ENCODE measurements at regions not wholly inside any gene's neighbourhood (a gene's known extent, or its start where the extent isn't known, plus 50 kb on each side); places are given as distances from the start of the nearest gene placed in this dataset.

DNA sequence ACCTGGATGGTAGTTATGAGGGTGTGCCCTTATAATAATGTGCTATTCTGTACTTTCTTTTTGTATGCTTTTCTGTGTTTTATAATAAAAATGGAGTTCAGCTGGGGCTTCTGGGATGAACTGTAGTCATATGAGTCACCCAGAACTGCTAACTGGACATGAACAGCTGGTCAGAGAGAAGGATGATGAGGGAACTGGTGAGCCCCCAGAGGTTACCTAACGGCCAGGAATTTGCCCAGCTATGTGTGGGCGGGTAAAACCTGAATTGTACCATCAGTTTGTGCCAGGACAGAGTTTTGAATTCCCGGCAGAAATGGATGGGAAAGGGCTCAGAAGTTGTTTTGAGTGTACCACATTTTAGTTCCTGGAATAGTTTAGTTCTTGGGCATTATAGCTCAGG, 138.0 kb upstream of the USP9X start:
- Histone ChIP-seq H4K20me1 (ENCODE audit: control insufficient read depth, extremely low read depth, insufficient read depth, low read length) (no peaks in the 10 kb centered on the region), H3K9ac (ENCODE audit: control insufficient read depth, extremely low read depth, insufficient read depth, low read length) (no peak overlapping the region), H3K27me3 (ENCODE audit: control insufficient read depth, extremely low read depth, insufficient read depth, low read length) (no peaks in the 10 kb centered on the region), H3K4me2 (ENCODE audit: control insufficient read depth, extremely low read depth, insufficient read depth, low read depth, low read length) (no peak overlapping the region), H3K4me3 (ENCODE audit: control insufficient read depth in 2 of 3, extremely low read depth in 1 of 3, insufficient read depth in 2 of 3, low read depth in 1 of 3, low read length in 3 of 3) (no peak overlapping the region), H2AFZ (ENCODE audit: control insufficient read depth, low read length) (no peak overlapping the region), H3K9me3 (ENCODE audit: control insufficient read depth, low read depth, low read length) (peaks cover 2% of the 10 kb centered on the region), H3K36me3 (ENCODE audit: control insufficient read depth in 2 of 2, extremely low read depth in 1 of 2, insufficient read depth in 2 of 2, low read length in 2 of 2) (no peaks in the 10 kb centered on the region), H3K9me1 (ENCODE audit: control insufficient read depth, extremely low read depth, insufficient read depth, low read length) (no peaks in the 10 kb centered on the region), H3K4me1 (ENCODE audit: control insufficient read depth, extremely low read depth, insufficient read depth, low read length) (no peaks in the 10 kb centered on the region), H3K27ac (ENCODE audit: control insufficient read depth, insufficient read depth, low read length) (no peak overlapping the region), H3K79me2 (ENCODE audit: control insufficient read depth, insufficient read depth, low read length) (no peaks in the 10 kb centered on the region)
- FAIRE-seq (no peak), DNase-seq (ENCODE audit: low read depth, low spot score) (no peak)
- dilution Hi-C loops (cut with MboI; ENCODE audit: extremely low pct_ligation_motif_present, low sequenced_read_pairs), result no loop called here
- TF ChIP-seq EZH2 (IDR thresholded peaks at IDR 0.05; ENCODE audit: low read length), result no peak
- TF ChIP-seq, protein P1, sequence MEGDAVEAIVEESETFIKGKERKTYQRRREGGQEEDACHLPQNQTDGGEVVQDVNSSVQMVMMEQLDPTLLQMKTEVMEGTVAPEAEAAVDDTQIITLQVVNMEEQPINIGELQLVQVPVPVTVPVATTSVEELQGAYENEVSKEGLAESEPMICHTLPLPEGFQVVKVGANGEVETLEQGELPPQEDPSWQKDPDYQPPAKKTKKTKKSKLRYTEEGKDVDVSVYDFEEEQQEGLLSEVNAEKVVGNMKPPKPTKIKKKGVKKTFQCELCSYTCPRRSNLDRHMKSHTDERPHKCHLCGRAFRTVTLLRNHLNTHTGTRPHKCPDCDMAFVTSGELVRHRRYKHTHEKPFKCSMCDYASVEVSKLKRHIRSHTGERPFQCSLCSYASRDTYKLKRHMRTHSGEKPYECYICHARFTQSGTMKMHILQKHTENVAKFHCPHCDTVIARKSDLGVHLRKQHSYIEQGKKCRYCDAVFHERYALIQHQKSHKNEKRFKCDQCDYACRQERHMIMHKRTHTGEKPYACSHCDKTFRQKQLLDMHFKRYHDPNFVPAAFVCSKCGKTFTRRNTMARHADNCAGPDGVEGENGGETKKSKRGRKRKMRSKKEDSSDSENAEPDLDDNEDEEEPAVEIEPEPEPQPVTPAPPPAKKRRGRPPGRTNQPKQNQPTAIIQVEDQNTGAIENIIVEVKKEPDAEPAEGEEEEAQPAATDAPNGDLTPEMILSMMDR (optimal IDR thresholded peaks at IDR 0.05 in 1 of 3, IDR thresholded peaks at IDR 0.05 in 1 of 3, conservative IDR thresholded peaks at IDR 0.05 in 1 of 3; ENCODE audit: extremely low read depth in 1 of 3, insufficient read depth in 2 of 3, low read length in 3 of 3), result no peak

DNA sequence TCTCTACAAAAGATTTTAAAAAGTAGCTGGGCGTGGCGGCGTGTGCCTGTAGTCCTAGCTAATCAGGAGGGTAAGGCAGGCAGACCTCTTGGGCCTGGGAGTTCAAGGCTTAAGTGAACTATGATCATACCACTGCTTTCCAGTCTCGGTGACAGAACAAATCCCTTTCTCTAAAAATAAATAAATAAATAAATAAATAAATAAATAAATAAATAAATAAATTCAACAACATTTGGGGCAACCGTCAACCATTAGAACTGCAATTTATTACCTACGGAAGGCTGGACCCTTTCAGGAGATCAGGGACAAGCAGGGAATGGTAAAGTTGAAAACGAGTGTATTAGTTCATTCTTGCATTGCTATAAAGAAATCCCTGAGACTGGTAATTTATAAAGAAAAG, 136.2 kb upstream of the USP9X start:
- TF ChIP-seq, protein P1 (optimal IDR thresholded peaks at IDR 0.05 in 1 of 3, IDR thresholded peaks at IDR 0.05 in 1 of 3, conservative IDR thresholded peaks at IDR 0.05 in 1 of 3; ENCODE audit: extremely low read depth in 1 of 3, insufficient read depth in 2 of 3, low read length in 3 of 3), result no peak
- no peak for TF ChIP-seq EZH2 (IDR thresholded peaks at IDR 0.05; ENCODE audit: low read length)
- H3K36me3 ChIP-seq (ENCODE audit: control insufficient read depth in 2 of 2, extremely low read depth in 1 of 2, insufficient read depth in 2 of 2, low read length in 2 of 2), result no peaks in the 10 kb centered on the region
- H3K27ac ChIP-seq (ENCODE audit: control insufficient read depth, insufficient read depth, low read length), result no peak overlapping the region
- H3K79me2 ChIP-seq (ENCODE audit: control insufficient read depth, insufficient read depth, low read length), result no peaks in the 10 kb centered on the region
- H3K27me3 ChIP-seq (ENCODE audit: control insufficient read depth, extremely low read depth, insufficient read depth, low read length), result no peaks in the 10 kb centered on the region
- DNase-seq (ENCODE audit: low read depth, low spot score) (no peak), FAIRE-seq (no peak)
- no peak overlapping the region for H3K9ac ChIP-seq (ENCODE audit: control insufficient read depth, extremely low read depth, insufficient read depth, low read length)
- no peak overlapping the region for H3K4me3 ChIP-seq (ENCODE audit: control insufficient read depth in 2 of 3, extremely low read depth in 1 of 3, insufficient read depth in 2 of 3, low read depth in 1 of 3, low read length in 3 of 3)
- H3K4me2 ChIP-seq (ENCODE audit: control insufficient read depth, extremely low read depth, insufficient read depth, low read depth, low read length), result no peak overlapping the region
- dilution Hi-C loops (cut with MboI; ENCODE audit: extremely low pct_ligation_motif_present, low sequenced_read_pairs), result no loop called here
- no peaks in the 10 kb centered on the region for H3K4me1 ChIP-seq (ENCODE audit: control insufficient read depth, extremely low read depth, insufficient read depth, low read length)
- peaks cover 2% of the 10 kb centered on the region for H3K9me3 ChIP-seq (ENCODE audit: control insufficient read depth, low read depth, low read length)
- H2AFZ ChIP-seq (ENCODE audit: control insufficient read depth, low read length), result no peak overlapping the region
- no peaks in the 10 kb centered on the region for H4K20me1 ChIP-seq (ENCODE audit: control insufficient read depth, extremely low read depth, insufficient read depth, low read length)
- H3K9me1 ChIP-seq (ENCODE audit: control insufficient read depth, extremely low read depth, insufficient read depth, low read length), result no peaks in the 10 kb centered on the region

Data from keratinocyte (primary cell).